K562 (cell line): ENCODE measurements at regions not wholly inside any gene's neighbourhood (a gene's known extent, or its start where the extent isn't known, plus 50 kb on each side); places are given as distances from the start of the nearest gene placed in this dataset.

ENCODE experiments used
- ATAC-seq: fragments of 200-7000 bp; cut with Tn5 transposase; 3 replicates; pipeline ENCODE4 v1.9.1; 2020; ENCODE audit warnings: moderate library complexity
- BruUV-seq: library from RNA; stranded (reverse); fragments of 400-500 nt; replicated peaks from 2 replicates; lab custom pipeline; 2021; lab: Mats Ljungman, UMichigan
- CTCF ChIA-PET: fragments of 300-600 bp; formaldehyde crosslinking; extraction: SDS; loops from one replicate; lab custom pipeline; 2021; ENCODE audit warnings: low intra/inter-chr PET ratio; lab: Yijun Ruan, JAX
- POLR2A ChIA-PET: fragments of 300-600, 350-650 bp; sonication (Branson Sonifier 250); formaldehyde crosslinking; extraction: SDS; loops from one replicate; lab custom pipeline; 2021; ENCODE audit warnings: antibody characterized with exemption, inconsistent platforms; lab: Yijun Ruan, JAX
- DNase-seq, 4 experiments: peaks; one replicate each; pipeline versions ENCODE4 v3.0.0 to v3.0.0-alpha.2; 2011 to 2018; ENCODE audit warnings: low spot score in 3 of 4, mixed read lengths in 3 of 4; ENCODE audit errors: extremely low read depth in 1 of 4
- FAIRE-seq: peaks from 2 replicates; lab custom pipeline; 2011; peaks lifted over from hg19 to GRCh38; lab: Jason Lieb, UNC
- H2AFZ ChIP-seq: 2 replicates; pipeline ENCODE4 v1.6.0; 2011; ENCODE audit warnings: low read depth, low read length, control low read depth, inconsistent platforms
- H3K27ac ChIP-seq: fragments of 200-600 bp; 3 replicates; pipeline ENCODE4 v1.8.0; 2011; ENCODE audit warnings: low read depth, mild to moderate bottlenecking, control low read depth, inconsistent platforms, low read length, moderate library complexity, mixed read lengths; ENCODE audit errors: extremely low read depth
- H3K27me3 ChIP-seq, 2 experiments: fragments of 300-600 bp in 1 of 2; 2 replicates in 1 of 2; 3 replicates in 1 of 2; pipeline versions ENCODE4 v1.6.0 to v1.8.0; 2011; ENCODE audit warnings: inconsistent platforms in 2 of 2, low read length in 2 of 2, mild to moderate bottlenecking in 1 of 2, mixed read lengths in 1 of 2, moderate library complexity in 1 of 2; ENCODE audit not compliant: control insufficient read depth in 2 of 2, insufficient read depth in 2 of 2
- H3K36me3 ChIP-seq: fragments of 300-600 bp; 3 replicates; pipeline ENCODE4 v1.8.0; 2011; ENCODE audit warnings: mild to moderate bottlenecking, low read length, inconsistent platforms; ENCODE audit not compliant: control insufficient read depth, insufficient read depth
- H3K4me1 ChIP-seq, 2 experiments: fragments of 200-600 bp in 1 of 2; replicated peaks in 1 of 2; 2 replicates in 1 of 2; 3 replicates in 1 of 2; pipeline versions ENCODE4 v1.5.1 to v1.8.0; 2011; ENCODE audit warnings: inconsistent platforms in 2 of 2, low read length in 2 of 2, mild to moderate bottlenecking in 1 of 2, mixed read lengths in 1 of 2, moderate library complexity in 1 of 2; ENCODE audit not compliant: control insufficient read depth in 2 of 2, insufficient read depth in 2 of 2
- H3K4me2 ChIP-seq: 2 replicates; pipeline ENCODE4 v1.6.1; 2011; ENCODE audit warnings: low read length, control low read depth, inconsistent platforms, mixed read lengths; ENCODE audit not compliant: insufficient read depth
- H3K4me3 ChIP-seq: fragments of 200-600 bp; sonication (generic), shearing (Covaris generic); 2 replicates; pipeline ENCODE4 v1.5.1; 2016; ENCODE audit warnings: control low read depth, inconsistent platforms
- H3K79me2 ChIP-seq: fragments of 200-600 bp; 3 replicates; pipeline ENCODE4 v1.8.0; 2011; ENCODE audit warnings: low read length, inconsistent platforms; ENCODE audit not compliant: control insufficient read depth, insufficient read depth
- H3K9ac ChIP-seq, 2 experiments: 2 replicates each; pipeline versions ENCODE4 v1.6.0 to v1.6.1; 2011; ENCODE audit warnings: low read depth in 2 of 2, low read length in 2 of 2, control low read depth in 1 of 2, inconsistent platforms in 1 of 2, mild to moderate bottlenecking in 1 of 2, mixed read lengths in 1 of 2; ENCODE audit not compliant: insufficient read depth in 1 of 2
- H3K9me1 ChIP-seq: one replicate; pipeline ENCODE4 v1.6.0; 2011; ENCODE audit warnings: inconsistent platforms, mild to moderate bottlenecking, low read length, moderate library complexity; ENCODE audit not compliant: control insufficient read depth, insufficient read depth
- H3K9me3 ChIP-seq: replicated peaks from 2 replicates; pipeline ENCODE4 v1.5.1; 2011; ENCODE audit warnings: low read depth, low read length, inconsistent platforms; ENCODE audit not compliant: control insufficient read depth, insufficient read depth
- H4K20me1 ChIP-seq: replicated peaks from 2 replicates; pipeline ENCODE4 v1.6.1; 2011; ENCODE audit warnings: low read length, inconsistent platforms, mixed read lengths; ENCODE audit not compliant: control insufficient read depth, insufficient read depth
- CREBBP ChIP-seq: IDR thresholded peaks from one replicate; pipeline ENCODE4 v1.6.1; 2012; ENCODE audit warnings: low read depth, mild to moderate bottlenecking, control low read depth, inconsistent platforms, low read length
- EHMT2 ChIP-seq: fragments of 450-650 bp; IDR thresholded peaks from 2 replicates; pipeline ENCODE4 v1.6.1; 2018; ENCODE audit warnings: antibody characterized with exemption
- HDAC1 ChIP-seq, 2 experiments: fragments of 450-650 bp; IDR thresholded peaks; 2 replicates each; pipeline ENCODE4 v1.6.1; 2016 to 2017; ENCODE audit warnings: inconsistent platforms in 1 of 2, mild to moderate bottlenecking in 1 of 2, moderate library complexity in 1 of 2
- MCM2 ChIP-seq: fragments of 450-650 bp; IDR thresholded peaks from 2 replicates; pipeline ENCODE4 v1.6.1; 2017; ENCODE audit warnings: low read depth, mild to moderate bottlenecking
- SMC3 ChIP-seq: conservative IDR thresholded peaks from 2 replicates; pipeline ENCODE4 v1.6.1; 2011; ENCODE audit warnings: low read depth, low read length, improper control_type of control experiment; ENCODE audit not compliant: insufficient read depth
- TAF7 ChIP-seq: fragments of 450-650 bp; IDR thresholded peaks from 2 replicates; pipeline ENCODE4 v1.6.1; 2016; ENCODE audit warnings: missing genetic modification characterization, missing compliant biosample characterization
- TCF7L2 ChIP-seq: fragments of 150-350 bp; IDR thresholded peaks from 2 replicates; pipeline ENCODE4 v1.6.1; 2016; ENCODE audit warnings: low read depth, mild to moderate bottlenecking, low read length, moderate library complexity
- WHSC1 ChIP-seq: IDR thresholded peaks from one replicate; pipeline ENCODE4 v1.6.1; 2012; ENCODE audit warnings: low read length, control low read depth, inconsistent platforms
- ZC3H11A ChIP-seq: IDR thresholded peaks from 2 replicates; pipeline ENCODE4 v1.6.1; 2012; ENCODE audit warnings: low read depth, low read length, improper control_type of control experiment
- ZFP1 ChIP-seq: fragments of 450-650 bp; formaldehyde crosslinking; IDR thresholded peaks from 2 replicates; pipeline ENCODE4 v1.4.0; 2020; ENCODE audit warnings: mild to moderate bottlenecking, mixed read lengths
- ZFP30 ChIP-seq: fragments of 250-450 bp; sonication (Bioruptor Pico); IDR thresholded peaks from 2 replicates; pipeline ENCODE4 v1.8.0; 2022; ENCODE audit warnings: moderate library complexity, mild to moderate bottlenecking, inconsistent platforms, borderline replicate concordance
- ZNF639 ChIP-seq, 2 experiments: fragments of 200-800 bp in 1 of 2; sonication (Bioruptor generic) in 1 of 2; sonication (generic) in 1 of 2; formaldehyde crosslinking in 1 of 2; IDR thresholded peaks in 1 of 2; conservative IDR thresholded peaks in 1 of 2; 2 replicates each; pipeline versions ENCODE4 v1.5.0 to v1.6.1; 2016 to 2020; ENCODE audit warnings: missing compliant biosample characterization in 1 of 2, missing genetic modification characterization in 1 of 2, missing genetic modification reagents in 1 of 2
- ZNF644 ChIP-seq: fragments of 200-800 bp; sonication (Bioruptor generic); IDR thresholded peaks from 2 replicates; pipeline ENCODE4 v1.6.1; 2016; ENCODE audit warnings: low read depth, missing genetic modification characterization, missing compliant biosample characterization
- whole genome bisulfite sequencing: fragments of 100-300 bp; shearing (Covaris generic); methylation state at CpG from one replicate; pipeline ENCODE4 v1.1.6; 2016; ENCODE audit warnings: low coverage, mixed read lengths; ENCODE audit not compliant: insufficient coverage; ENCODE audit errors: missing lambda C conversion rate; 5-methylcytosine and 5-hydroxymethylcytosine counted together
- in situ Hi-C: fragments of 300-500 bp; cut with MboI; formaldehyde crosslinking; loops from 4 replicates; pipeline ENCODE4 v1.15.0; 2018; ENCODE audit warnings: inconsistent platforms, mixed read lengths
- intact Hi-C: fragments of 100-400 bp; cut with micrococcal nuclease; formaldehyde crosslinking; loops from 2 replicates; pipeline ENCODE4 v1.14.2; 2022
- TF ChIP-seq, protein P1 (sequence below): fragments of 450-650 bp; IDR thresholded peaks from 2 replicates; pipeline ENCODE4 v1.6.1; 2016; ENCODE audit warnings: mild to moderate bottlenecking
- TF ChIP-seq, protein P2 (sequence below): fragments of 450-650 bp; IDR thresholded peaks from 2 replicates; pipeline ENCODE4 v1.6.1; 2017; ENCODE audit warnings: antibody characterized with exemption

DNA sequence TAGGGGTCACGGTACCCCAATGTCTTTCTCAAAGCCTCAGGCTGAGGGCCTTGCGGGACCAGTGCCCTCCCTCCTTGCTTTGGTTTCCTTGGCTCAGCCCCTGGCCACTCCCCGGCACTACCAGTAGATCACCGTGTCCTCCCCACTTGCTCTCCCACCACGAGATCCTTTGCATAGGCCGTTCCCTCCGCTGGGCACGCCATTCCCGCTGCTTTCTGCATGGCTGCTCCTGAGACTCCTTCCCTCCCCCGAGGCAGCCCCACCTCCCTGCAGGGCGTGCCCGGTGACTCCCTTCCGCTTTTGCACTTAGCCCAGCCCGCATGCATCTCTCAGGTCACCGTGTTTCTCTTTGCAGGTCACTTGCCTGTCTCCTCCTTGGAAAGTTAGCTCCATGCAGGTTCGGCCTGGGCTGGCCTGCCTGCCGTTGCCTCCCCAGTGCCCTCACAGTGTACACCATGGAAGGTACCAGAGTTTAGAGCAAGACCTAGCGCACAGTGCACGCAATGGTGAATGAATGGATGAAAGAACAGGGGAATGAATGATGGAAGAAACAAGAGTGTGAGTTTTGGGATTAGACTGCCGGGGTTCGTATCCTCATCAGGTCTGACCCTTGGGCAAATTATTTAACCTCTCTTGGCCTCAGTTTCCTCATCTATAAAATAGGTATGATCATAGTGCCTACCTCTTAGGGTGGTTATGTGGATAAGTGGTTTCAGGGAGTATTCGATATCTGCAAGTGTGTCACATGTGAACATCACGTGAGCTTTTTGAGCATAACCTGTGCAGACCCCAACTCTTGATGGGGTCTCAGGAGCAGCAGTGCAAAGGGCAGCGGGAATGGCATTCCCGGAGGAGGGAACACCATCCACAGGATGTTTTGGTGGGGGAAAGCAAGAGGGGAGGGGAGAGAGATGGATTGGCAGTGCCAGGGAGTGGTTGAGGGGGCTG, 214.3 kb downstream of the C9orf50 start:
- no peaks in the 10 kb centered on the region for H4K20me1 ChIP-seq
- peaks cover 57 to 75% of the 10 kb centered on the region in 2 experiments for H3K4me1 ChIP-seq
- peak overlapping the region; percentile 71 to 85 for H3K9ac ChIP-seq
- ChIA-PET CTCF (no interaction called here), POLR2A (interaction anchor here (1.0 kb wide), 1 partner anchor 275 kb away, joined by 3 read pairs; no protein-coding TSS in a partner anchor)
- peak; percentile 94 to 96 (median 94) for DNase-seq
- in situ Hi-C loops (loop anchor here (5.0 kb wide), 1 partner anchor 81 kb away; no protein-coding TSS in a partner anchor), intact Hi-C loops (loop anchor here (10.0 kb wide), 2 partner anchors 188 to 232 kb away; partner anchors contain the start of gene IER5L)
- peak overlapping the region; percentile 88 for H2AFZ ChIP-seq
- ATAC-seq, result peak; percentile 97
- no peaks in the 10 kb centered on the region for H3K27me3 ChIP-seq
- peak overlapping the region; percentile 79 for H3K27ac ChIP-seq
- peaks cover 9% of the 10 kb centered on the region for H3K9me3 ChIP-seq
- H3K36me3 ChIP-seq, result no peaks in the 10 kb centered on the region
- TSS peak; percentile 98 for BruUV-seq
- peak overlapping the region; percentile 31 for H3K4me3 ChIP-seq
- no peaks in the 10 kb centered on the region for H3K9me1 ChIP-seq
- WGBS, result 17% methylated on average over 24 of the region's 25 CpGs
- H3K4me2 ChIP-seq, result peak overlapping the region; percentile 93
- peak; percentile 98 for FAIRE-seq
- H3K79me2 ChIP-seq, result peaks cover 9% of the 10 kb centered on the region; the same call in 2 of the 3 replicates
- TF ChIP-seq TCF7L2 (no peak), ZNF639 (CRISPR knock-in tag; conservative IDR thresholded peaks at IDR 0.05 in 1 of 2, IDR thresholded peaks at IDR 0.05 in 1 of 2) (peak in 1 of 2 experiments; percentile 72; a peak in 2 of 4 replicates), ZNF644 (no peak), SMC3 (0 out of 2 replicates have a peak, but pooled peaks have one; percentile 10), MCM2 (no peak), EHMT2 (no peak), ZFP1 (CRISPR knock-in tag) (no peak), TAF7 (tag) (peak; percentile 35; the same call in 1 of the 2 replicates), CREBBP (no peak), ZC3H11A (no peak), WHSC1 (no peak), ZFP30 (CRISPR knock-in tag) (no peak), HDAC1 (IDR thresholded peaks at IDR 0.05) (peak in 1 of 2 experiments; percentile 88; a peak in 2 of 4 replicates)
- TF ChIP-seq, protein P1, sequence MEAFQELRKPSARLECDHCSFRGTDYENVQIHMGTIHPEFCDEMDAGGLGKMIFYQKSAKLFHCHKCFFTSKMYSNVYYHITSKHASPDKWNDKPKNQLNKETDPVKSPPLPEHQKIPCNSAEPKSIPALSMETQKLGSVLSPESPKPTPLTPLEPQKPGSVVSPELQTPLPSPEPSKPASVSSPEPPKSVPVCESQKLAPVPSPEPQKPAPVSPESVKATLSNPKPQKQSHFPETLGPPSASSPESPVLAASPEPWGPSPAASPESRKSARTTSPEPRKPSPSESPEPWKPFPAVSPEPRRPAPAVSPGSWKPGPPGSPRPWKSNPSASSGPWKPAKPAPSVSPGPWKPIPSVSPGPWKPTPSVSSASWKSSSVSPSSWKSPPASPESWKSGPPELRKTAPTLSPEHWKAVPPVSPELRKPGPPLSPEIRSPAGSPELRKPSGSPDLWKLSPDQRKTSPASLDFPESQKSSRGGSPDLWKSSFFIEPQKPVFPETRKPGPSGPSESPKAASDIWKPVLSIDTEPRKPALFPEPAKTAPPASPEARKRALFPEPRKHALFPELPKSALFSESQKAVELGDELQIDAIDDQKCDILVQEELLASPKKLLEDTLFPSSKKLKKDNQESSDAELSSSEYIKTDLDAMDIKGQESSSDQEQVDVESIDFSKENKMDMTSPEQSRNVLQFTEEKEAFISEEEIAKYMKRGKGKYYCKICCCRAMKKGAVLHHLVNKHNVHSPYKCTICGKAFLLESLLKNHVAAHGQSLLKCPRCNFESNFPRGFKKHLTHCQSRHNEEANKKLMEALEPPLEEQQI, result no peak
- TF ChIP-seq, protein P2, sequence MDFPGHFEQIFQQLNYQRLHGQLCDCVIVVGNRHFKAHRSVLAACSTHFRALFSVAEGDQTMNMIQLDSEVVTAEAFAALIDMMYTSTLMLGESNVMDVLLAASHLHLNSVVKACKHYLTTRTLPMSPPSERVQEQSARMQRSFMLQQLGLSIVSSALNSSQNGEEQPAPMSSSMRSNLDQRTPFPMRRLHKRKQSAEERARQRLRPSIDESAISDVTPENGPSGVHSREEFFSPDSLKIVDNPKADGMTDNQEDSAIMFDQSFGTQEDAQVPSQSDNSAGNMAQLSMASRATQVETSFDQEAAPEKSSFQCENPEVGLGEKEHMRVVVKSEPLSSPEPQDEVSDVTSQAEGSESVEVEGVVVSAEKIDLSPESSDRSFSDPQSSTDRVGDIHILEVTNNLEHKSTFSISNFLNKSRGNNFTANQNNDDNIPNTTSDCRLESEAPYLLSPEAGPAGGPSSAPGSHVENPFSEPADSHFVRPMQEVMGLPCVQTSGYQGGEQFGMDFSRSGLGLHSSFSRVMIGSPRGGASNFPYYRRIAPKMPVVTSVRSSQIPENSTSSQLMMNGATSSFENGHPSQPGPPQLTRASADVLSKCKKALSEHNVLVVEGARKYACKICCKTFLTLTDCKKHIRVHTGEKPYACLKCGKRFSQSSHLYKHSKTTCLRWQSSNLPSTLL, result 0 out of 2 replicates have a peak, but pooled peaks have one; percentile 42
